Neuronal stem cell (in vitro differentiated cells): ENCODE measurements at regions not wholly inside any gene's neighbourhood (a gene's known extent, or its start where the extent isn't known, plus 50 kb on each side); places are given as distances from the start of the nearest gene placed in this dataset.

ENCODE experiments used
- DNase-seq: peaks from one replicate; pipeline ENCODE4 v3.0.0-alpha.2; 2013; ENCODE audit warnings: low spot score
- H2AFZ ChIP-seq: one replicate; pipeline ENCODE4 v1.6.1; 2013; ENCODE audit warnings: mild to moderate bottlenecking, low read length, inconsistent platforms
- H2AK5ac ChIP-seq: 2 replicates; pipeline ENCODE4 v1.6.1; 2013; ENCODE audit warnings: low read depth, mild to moderate bottlenecking, inconsistent platforms, low read length, moderate library complexity, mixed read lengths
- H2BK120ac ChIP-seq: 2 replicates; pipeline ENCODE4 v1.6.1; 2013; ENCODE audit warnings: low read depth, mild to moderate bottlenecking, inconsistent platforms, low read length, moderate library complexity, mixed read lengths
- H2BK12ac ChIP-seq: one replicate; pipeline ENCODE4 v1.6.1; 2013; ENCODE audit warnings: low read length, inconsistent platforms
- H2BK15ac ChIP-seq: 2 replicates; pipeline ENCODE4 v1.6.1; 2013; ENCODE audit warnings: mild to moderate bottlenecking, low read length, inconsistent platforms, mixed read lengths
- H2BK5ac ChIP-seq: one replicate; pipeline ENCODE4 v1.6.1; 2013; ENCODE audit warnings: inconsistent platforms, mild to moderate bottlenecking, low read length, moderate library complexity
- H3K14ac ChIP-seq: one replicate; pipeline ENCODE4 v1.6.1; 2013; ENCODE audit warnings: low read length, inconsistent platforms
- H3K18ac ChIP-seq: 2 replicates; pipeline ENCODE4 v1.6.1; 2013; ENCODE audit warnings: low read length, inconsistent platforms
- H3K23ac ChIP-seq: 2 replicates; pipeline ENCODE4 v1.6.1; 2013; ENCODE audit warnings: low read depth, mild to moderate bottlenecking, mixed read lengths, low read length, inconsistent platforms; ENCODE audit not compliant: poor library complexity
- H3K27ac ChIP-seq: replicated peaks from 3 replicates; pipeline ENCODE4 v1.5.1; 2013; ENCODE audit warnings: low read length, inconsistent platforms
- H3K27me3 ChIP-seq, 3 experiments: 2 replicates each; pipeline ENCODE4 v1.6.1; 2013; ENCODE audit warnings: low read length in 3 of 3, mild to moderate bottlenecking in 2 of 3, inconsistent platforms in 1 of 3, low read depth in 1 of 3, mixed read lengths in 1 of 3, moderate library complexity in 1 of 3; ENCODE audit not compliant: control insufficient read depth in 3 of 3, insufficient read depth in 3 of 3
- H3K36me3 ChIP-seq, 2 donors: replicated peaks in 1 of 2; 2 replicates each; pipeline ENCODE4 v1.6.1; 2013; ENCODE audit warnings: low read length in 2 of 2; ENCODE audit not compliant: control insufficient read depth in 2 of 2, insufficient read depth in 2 of 2
- H3K4ac ChIP-seq: 2 replicates; pipeline ENCODE4 v1.6.1; 2013; ENCODE audit warnings: inconsistent platforms, mild to moderate bottlenecking, low read length, moderate library complexity
- H3K4me1 ChIP-seq, 2 donors: 1 replicate in 1 of 2; 2 replicates in 1 of 2; pipeline ENCODE4 v1.6.1; 2013; ENCODE audit warnings: low read length in 2 of 2, low read depth in 1 of 2; ENCODE audit not compliant: control insufficient read depth in 2 of 2, insufficient read depth in 1 of 2
- H3K4me2 ChIP-seq: one replicate; pipeline ENCODE4 v1.6.1; 2013; ENCODE audit warnings: mild to moderate bottlenecking, low read length, inconsistent platforms; ENCODE audit not compliant: insufficient read depth, poor library complexity, severe bottlenecking
- H3K4me3 ChIP-seq, 2 donors: 2 replicates each; pipeline ENCODE4 v1.5.1; 2013; ENCODE audit warnings: low read length in 2 of 2, mild to moderate bottlenecking in 2 of 2, inconsistent platforms in 1 of 2, moderate library complexity in 1 of 2
- H3K79me1 ChIP-seq: one replicate; pipeline ENCODE4 v1.6.1; 2013; ENCODE audit warnings: low read depth, mild to moderate bottlenecking, inconsistent platforms, low read length, moderate library complexity
- H3K9ac ChIP-seq: one replicate; pipeline ENCODE4 v1.6.1; 2013; ENCODE audit warnings: mild to moderate bottlenecking, low read depth, low read length, inconsistent platforms; ENCODE audit not compliant: poor library complexity
- H3K9me3 ChIP-seq, 2 donors: replicated peaks in 1 of 2; 2 replicates each; pipeline versions ENCODE3 to v1.6.1; 2013; ENCODE audit warnings: low read length in 2 of 2, mild to moderate bottlenecking in 2 of 2, inconsistent platforms in 1 of 2, low read depth in 1 of 2, mixed read lengths in 1 of 2, moderate library complexity in 1 of 2; ENCODE audit not compliant: control insufficient read depth in 2 of 2, insufficient read depth in 1 of 2
- H4K8ac ChIP-seq: one replicate; pipeline ENCODE4 v1.6.1; 2013; ENCODE audit warnings: low read depth, mild to moderate bottlenecking, inconsistent platforms, low read length, moderate library complexity
- H4K91ac ChIP-seq: one replicate; pipeline ENCODE4 v1.6.1; 2013; ENCODE audit warnings: low read length, low read depth, mild to moderate bottlenecking, inconsistent platforms; ENCODE audit not compliant: poor library complexity
- WGBS, 2 donors: extraction: QIAGEN DNeasy Blood & Tissue Kit; methylation state at CpG; one replicate each; pipeline ENCODE4 v1.1.7; 2013; ENCODE audit warnings: missing lambda C conversion rate in 2 of 2, mixed read lengths in 1 of 2; ENCODE audit not compliant: insufficient read length in 2 of 2, insufficient replicate concordance in 1 of 2; ENCODE audit errors: extremely low coverage in 2 of 2; 5-methylcytosine and 5-hydroxymethylcytosine counted together

DNA sequence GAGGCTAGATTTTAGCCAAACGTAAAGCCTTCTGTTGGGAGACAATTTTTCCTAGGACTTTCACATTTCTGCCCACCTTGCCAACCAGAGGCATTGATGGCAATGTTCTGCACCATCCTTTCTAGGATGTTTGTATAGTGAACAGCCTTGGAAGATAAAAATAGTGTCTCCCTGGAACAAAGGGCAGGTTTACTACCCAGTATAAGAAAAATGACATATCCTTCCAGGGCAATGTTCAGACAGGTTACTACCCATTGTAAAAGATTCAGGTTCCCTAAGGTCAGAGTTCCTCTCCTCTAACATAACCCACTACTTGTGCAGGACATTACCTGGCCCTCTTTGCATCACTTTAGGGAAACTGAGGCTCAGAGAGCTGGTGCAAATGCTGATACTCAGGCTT lies 248.2 kb upstream of the VEPH1 start:
- Histone ChIP-seq H2BK120ac (no peak overlapping the region), H4K91ac (no peak overlapping the region), H2BK15ac (no peak overlapping the region), H3K9me3 (no peaks in the 10 kb centered on the region), H2AK5ac (no peak overlapping the region), H3K4ac (no peak overlapping the region), H2BK12ac (no peak overlapping the region), H3K79me1 (no peaks in the 10 kb centered on the region), H3K4me3 (no peak overlapping the region), H3K9ac (no peak overlapping the region), H3K27ac (no peak overlapping the region), H4K8ac (no peak overlapping the region), H3K23ac (no peak overlapping the region), H3K4me2 (no peak overlapping the region), H3K14ac (no peak overlapping the region), H2AFZ (no peak overlapping the region), H3K4me1 (peaks cover 4 to 13% of the 10 kb centered on the region in 2 donors), H3K18ac (no peak overlapping the region), H3K36me3 (no peaks in the 10 kb centered on the region), H2BK5ac (no peak overlapping the region), H3K27me3 (no peaks in the 10 kb centered on the region)
- no peak for DNase-seq
- WGBS, 2 donors = no CpG with 5 or more reads among the region's 1 CpG

DNA sequence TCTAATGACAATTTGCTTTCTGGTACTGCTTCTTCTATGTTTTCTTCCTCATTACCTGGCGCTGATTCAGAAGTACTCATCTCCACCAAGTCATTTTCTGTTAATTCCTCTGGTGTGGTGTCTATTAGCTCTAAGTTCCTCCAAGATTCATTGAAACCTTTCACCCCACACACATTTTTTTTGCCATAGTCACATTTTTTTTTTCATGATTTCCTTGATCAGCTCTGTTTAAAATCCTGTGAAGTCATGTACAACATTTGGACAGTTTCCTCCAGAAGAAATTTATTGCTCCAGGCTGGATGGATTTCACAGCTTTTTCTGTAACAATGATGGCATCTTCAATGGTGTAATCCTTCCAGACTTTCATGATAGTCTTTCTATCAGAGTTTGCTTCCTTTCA lies 243.2 kb upstream of the VEPH1 start:
- no peak overlapping the region for H2BK5ac ChIP-seq
- no peak overlapping the region for H2AK5ac ChIP-seq
- H2AFZ ChIP-seq = no peak overlapping the region
- DNase-seq = no peak
- H3K4ac ChIP-seq = no peak overlapping the region
- H2BK15ac ChIP-seq = no peak overlapping the region
- H3K18ac ChIP-seq = no peak overlapping the region
- no peaks in the 10 kb centered on the region for H3K79me1 ChIP-seq
- H3K9ac ChIP-seq = no peak overlapping the region
- no peaks in the 10 kb centered on the region for H3K9me3 ChIP-seq
- no peak overlapping the region for H3K4me2 ChIP-seq
- H3K4me1 ChIP-seq = no peaks in the 10 kb centered on the region
- no peak overlapping the region for H3K14ac ChIP-seq
- no peak overlapping the region for H3K27ac ChIP-seq
- WGBS, 2 donors = no CpG with 5 or more reads among the region's 1 CpG
- H2BK12ac ChIP-seq = no peak overlapping the region
- H4K91ac ChIP-seq = no peak overlapping the region
- H3K4me3 ChIP-seq = no peak overlapping the region
- H2BK120ac ChIP-seq = no peak overlapping the region
- H3K36me3 ChIP-seq = no peaks in the 10 kb centered on the region
- no peaks in the 10 kb centered on the region for H3K27me3 ChIP-seq
- H4K8ac ChIP-seq = no peak overlapping the region
- H3K23ac ChIP-seq = no peak overlapping the region

DNA sequence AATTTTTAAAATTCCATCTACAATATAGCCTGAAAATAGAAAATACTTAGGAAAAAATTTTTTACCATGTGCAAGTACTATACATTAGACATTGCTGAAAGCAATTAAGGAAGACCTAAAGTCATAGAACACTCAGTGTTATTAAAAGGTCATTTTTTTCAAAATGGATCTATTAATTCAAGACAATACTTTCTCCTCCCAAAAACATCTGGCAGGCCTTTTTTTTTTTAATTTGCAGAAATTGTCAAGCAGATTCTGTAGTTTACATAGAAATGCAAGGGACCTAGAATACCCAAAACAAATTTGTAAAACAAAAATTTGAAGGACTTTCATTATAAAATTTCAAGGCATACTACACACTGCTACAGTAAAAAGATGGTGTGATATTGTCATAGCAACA lies 238.4 kb upstream of the VEPH1 start:
- Histone ChIP-seq H3K27me3 (no peaks in the 10 kb centered on the region), H3K14ac (no peak overlapping the region), H2AFZ (no peak overlapping the region), H3K4ac (no peak overlapping the region), H2BK120ac (no peak overlapping the region), H3K4me1 (no peaks in the 10 kb centered on the region), H3K27ac (no peak overlapping the region), H3K36me3 (no peaks in the 10 kb centered on the region), H3K4me3 (no peak overlapping the region), H2BK12ac (no peak overlapping the region), H3K9me3 (no peaks in the 10 kb centered on the region), H3K79me1 (no peaks in the 10 kb centered on the region), H3K4me2 (no peak overlapping the region), H2AK5ac (no peak overlapping the region), H2BK15ac (no peak overlapping the region), H3K18ac (no peak overlapping the region), H4K8ac (no peak overlapping the region), H3K9ac (no peak overlapping the region), H4K91ac (no peak overlapping the region), H2BK5ac (no peak overlapping the region), H3K23ac (no peak overlapping the region)
- DNase-seq = no peak

DNA sequence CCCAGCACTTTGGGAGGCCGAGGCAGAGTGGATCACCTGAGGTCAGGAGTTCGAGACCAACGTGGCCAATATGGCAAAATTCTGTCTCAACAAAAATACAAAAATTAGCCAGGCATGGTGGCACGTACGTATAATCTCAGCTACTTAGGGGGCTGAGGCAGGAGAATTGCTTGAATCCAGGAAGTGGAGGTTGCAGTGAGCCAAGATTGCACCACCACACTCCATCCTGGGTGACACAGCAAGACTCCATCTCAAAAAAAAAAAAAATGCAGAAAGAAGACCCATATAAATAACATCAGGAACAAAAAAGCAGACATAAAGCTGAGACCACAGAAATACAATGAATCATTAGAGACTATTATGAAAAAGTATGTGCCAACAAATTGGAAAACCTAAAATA lies 235.2 kb upstream of the VEPH1 start:
- H3K4me2 ChIP-seq = no peak overlapping the region
- no peak overlapping the region for H3K14ac ChIP-seq
- no peak overlapping the region for H2BK120ac ChIP-seq
- DNase-seq = no peak
- no CpG with 5 or more reads among the region's 5 CpGs for WGBS, 2 donors
- H3K27ac ChIP-seq = no peak overlapping the region
- no peak overlapping the region for H4K91ac ChIP-seq
- H3K27me3 ChIP-seq = no peaks in the 10 kb centered on the region
- H2BK5ac ChIP-seq = no peak overlapping the region
- no peaks in the 10 kb centered on the region for H3K79me1 ChIP-seq
- H2AFZ ChIP-seq = no peak overlapping the region
- no peak overlapping the region for H2AK5ac ChIP-seq
- no peaks in the 10 kb centered on the region for H3K4me1 ChIP-seq
- no peak overlapping the region for H3K4me3 ChIP-seq
- no peaks in the 10 kb centered on the region for H3K36me3 ChIP-seq
- no peaks in the 10 kb centered on the region for H3K9me3 ChIP-seq
- no peak overlapping the region for H2BK15ac ChIP-seq
- H3K23ac ChIP-seq = no peak overlapping the region
- no peak overlapping the region for H3K9ac ChIP-seq
- H3K4ac ChIP-seq = no peak overlapping the region
- no peak overlapping the region for H2BK12ac ChIP-seq
- H3K18ac ChIP-seq = no peak overlapping the region
- H4K8ac ChIP-seq = no peak overlapping the region
